Left hindlimb (tissue), 1 donor: ENCODE measurements at regions not wholly inside any gene's neighbourhood (a gene's known extent, or its start where the extent isn't known, plus 50 kb on each side); places are given as distances from the start of the nearest gene placed in this dataset.
"Not testable (repeated sequence)": the region's sequence is repeated elsewhere in the genome, so short reads cannot be mapped to it uniquely, and the experiment has no call there.

Experiments used
- DNase-seq: peaks from one replicate; pipeline ENCODE4 v3.0.0-alpha.2; 2018

DNA sequence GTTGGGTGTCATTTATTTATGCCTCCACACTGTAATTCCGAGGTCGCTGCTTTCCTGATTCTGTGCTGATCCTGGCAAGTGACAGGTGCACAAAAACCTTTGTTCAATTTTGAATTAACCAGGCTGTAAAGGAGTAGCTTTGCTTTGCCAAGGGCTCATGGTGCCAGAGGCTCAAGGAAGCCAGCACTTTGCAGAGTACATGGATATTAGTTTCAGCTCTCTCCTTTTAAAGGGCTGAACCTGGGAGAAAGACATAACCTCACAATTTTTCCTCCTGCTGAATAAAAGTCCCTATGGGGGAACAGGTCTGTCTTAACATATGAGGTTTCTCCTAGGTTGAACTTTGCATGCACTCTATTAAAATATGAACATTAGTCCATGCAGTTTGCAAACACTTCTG is 227.6 kb upstream of the WSB1 start:
- no peak for DNase-seq

GRCh38 chr17:27069842-27070508 is 223.9 kb upstream of the WSB1 start:
- DNase-seq, result no peak

- no peak for DNase-seq
Measured at GRCh38 chr17:27070836-27071235, 223.1 kb upstream of the WSB1 start.

DNA sequence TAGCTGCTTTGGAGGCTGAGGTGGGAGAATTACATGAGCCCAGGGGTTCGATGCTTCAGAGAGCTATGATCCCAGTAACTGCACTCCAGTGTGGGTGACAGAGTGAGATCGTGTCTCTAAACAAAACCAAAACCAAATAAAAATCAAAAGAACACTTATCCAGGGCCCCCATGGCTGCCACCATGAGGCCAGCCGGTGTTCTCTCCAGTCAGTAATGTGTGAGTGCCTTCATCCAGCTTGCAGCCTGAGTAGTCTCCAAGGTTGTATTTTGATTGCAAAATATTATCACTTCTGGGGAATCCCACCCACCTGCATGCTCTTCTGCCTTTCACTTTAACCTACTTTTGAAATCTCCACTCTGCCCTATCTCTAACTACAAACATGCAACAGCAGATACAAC is 221.0 kb upstream of the WSB1 start:
- DNase-seq, result no peak

DNA sequence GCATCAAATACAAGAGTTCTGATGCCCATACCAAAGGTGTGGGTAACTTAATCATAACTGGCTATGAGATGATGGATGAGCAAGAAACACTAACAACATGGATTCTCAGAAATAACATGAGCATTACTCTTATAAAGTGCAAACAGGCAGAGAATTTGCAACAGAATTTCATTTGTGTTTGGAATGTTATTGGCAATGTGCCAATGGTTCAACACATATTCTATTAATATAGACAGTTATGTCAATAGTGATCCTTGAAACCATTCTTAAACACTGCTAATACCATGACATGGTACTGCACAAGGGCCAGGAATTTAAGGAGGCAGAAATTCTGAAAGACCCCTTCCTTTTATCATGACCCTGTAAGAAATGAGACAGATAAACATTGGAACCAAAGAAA is 217.1 kb upstream of the WSB1 start:
- DNase-seq, result no peak

DNA sequence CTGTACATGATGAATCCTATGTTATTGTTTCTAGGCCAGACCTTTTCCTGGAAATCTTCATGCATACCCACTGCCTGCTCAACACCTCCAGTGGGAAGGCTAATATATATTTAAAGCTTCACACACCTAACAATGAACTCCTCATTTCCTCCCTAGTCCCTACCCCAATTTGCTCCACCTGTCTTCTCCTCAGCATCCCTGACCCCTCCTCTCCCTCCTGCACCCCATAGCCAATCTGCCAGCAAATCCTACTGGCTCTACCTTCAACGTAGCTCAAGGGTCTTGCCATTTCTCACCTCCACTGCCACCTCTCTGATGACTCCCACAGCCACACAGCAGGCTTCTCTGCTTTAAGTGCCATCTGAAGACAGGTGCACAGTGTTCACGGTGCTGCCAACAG is 215.6 kb upstream of the WSB1 start:
- DNase-seq, result no peak

- no peak for DNase-seq
Measured at GRCh38 chr17:27079660-27080059, 214.3 kb upstream of the WSB1 start.

GRCh38 chr17:27081002-27081638 is 212.8 kb upstream of the WSB1 start:
- DNase-seq, result no peak

DNA sequence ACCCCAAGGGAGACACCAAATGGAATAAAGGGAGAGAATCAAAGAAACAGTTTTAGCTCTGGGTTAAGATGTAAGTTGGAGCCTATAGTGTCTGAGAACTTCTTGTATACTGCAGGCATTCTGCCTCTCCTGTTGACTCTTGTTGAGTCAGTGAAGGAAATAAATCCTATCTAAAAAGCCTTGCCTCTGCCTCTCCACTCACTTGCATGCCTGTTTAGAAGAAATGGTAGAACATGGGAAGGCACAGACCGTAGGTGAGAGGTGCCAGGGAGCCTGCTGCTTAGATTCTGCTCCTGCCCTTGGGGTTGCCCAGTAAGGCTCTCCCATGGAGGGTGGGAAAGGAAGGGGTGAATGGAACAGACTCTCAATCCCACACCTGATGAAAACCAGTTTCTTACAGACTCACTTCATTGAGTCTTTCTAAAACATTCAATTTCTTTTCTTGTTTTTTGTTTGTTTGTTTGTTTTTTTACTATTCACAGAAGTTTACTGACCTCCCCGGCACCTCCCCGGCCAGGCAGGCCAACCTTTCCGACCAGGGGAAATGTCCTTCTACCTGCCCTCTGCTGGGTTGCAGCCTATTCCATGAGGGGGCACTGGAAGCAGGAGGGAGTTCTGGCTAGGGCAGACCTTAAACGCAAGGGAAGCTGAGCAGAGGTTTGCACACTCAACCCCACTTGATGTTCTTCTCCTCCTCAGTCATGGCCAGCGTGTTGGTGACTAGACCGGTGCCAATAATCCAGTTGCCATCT is 211.7 kb upstream of the WSB1 start:
- no peak for DNase-seq

DNA sequence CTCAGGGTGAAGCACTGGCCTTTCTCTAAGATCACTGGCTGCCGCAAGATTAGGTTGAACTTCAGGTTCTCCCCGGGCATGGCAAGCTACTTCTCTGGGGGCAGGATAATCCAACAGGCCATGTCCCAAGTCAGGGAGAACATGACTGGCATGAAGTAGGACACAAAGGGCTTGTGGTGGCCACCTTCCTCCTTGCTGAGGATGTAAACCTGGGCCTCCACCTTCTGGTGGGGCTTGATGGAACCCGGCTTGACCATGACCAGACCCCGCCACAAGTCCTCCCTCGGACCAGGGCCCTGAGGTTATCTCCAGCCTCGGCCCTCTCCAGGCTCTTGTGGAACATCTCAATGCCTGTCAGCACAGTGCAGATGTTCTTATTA is 211.1 kb upstream of the WSB1 start:
- DNase-seq, result no peak

DNA sequence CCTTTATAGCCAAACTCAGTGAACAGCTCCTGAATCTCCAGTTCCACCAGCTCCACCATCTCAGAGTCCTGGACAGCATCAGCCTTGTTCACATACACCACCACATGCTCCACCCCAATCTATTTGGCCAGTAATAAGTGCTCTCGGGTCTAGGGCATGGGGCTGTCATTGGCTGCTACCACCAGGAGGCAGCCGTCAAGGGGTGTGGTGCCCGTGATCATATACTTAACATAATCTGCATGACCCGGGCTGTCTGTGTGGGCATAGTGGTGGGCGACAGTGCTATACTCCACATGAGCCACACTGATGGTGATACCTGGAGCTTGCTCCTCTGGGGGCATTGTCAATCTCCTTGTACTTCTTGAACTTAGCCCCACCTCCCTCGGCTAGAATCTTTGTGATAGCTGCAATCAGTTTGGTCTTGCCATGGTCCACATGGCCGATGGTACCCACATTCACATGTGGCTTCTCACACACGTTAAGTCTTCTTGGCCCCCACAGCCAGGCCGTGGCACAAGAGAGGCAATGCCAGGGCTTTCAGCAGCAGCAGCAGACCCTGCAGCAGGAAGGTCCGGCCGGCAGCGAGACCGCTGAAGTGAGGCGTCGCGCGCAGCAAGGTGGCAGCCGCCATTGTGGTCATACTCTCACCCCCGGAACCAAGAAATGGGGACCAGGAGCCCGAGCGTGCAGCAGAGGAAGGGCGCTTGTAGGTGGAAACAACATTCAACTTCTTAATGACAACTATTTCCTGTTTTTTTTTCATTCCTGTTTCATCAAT is 210.3 kb upstream of the WSB1 start:
- no peak for DNase-seq

DNA sequence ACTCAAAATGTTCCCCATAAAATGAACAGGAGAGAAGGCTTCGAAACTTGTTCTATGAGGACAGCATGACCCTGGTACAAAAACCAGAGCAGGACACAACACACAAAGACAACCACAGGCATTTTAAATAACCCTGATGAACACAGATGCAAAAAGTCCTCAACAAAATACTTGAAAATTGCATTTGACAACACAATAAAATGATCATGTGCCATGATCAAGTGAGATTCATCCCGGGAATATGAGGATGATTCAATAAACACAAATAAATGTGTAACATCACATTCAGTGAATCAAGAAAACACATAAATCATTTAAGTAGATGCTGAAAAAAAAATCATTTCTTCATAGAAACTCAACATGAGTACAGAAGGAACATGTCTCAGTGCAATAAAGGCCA is 208.4 kb upstream of the WSB1 start:
- no peak for DNase-seq

DNA sequence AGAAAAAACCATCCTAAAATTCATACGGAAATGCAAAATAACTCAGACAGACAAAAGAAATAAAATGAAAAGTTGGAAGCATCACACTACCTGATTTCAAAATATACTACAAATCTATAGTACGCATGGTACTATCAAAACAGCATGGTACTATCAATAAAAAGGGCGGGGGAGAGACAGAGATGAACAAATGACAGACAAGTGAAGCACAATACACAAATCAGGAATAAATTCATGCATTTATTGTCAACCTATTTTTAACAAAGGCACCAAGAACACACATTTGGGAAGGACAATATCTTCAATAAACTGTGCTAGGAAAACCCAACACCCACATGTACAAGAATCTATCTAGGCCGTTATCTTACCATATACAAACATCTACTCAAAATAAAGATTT is 207.4 kb upstream of the WSB1 start:
- no peak for DNase-seq

GRCh38 chr17:27087935-27088766 is 205.8 kb upstream of the WSB1 start:
- DNase-seq, result no peak

GRCh38 chr17:27088767-27089078 is 205.2 kb upstream of the WSB1 start:
- DNase-seq, result no peak

DNA sequence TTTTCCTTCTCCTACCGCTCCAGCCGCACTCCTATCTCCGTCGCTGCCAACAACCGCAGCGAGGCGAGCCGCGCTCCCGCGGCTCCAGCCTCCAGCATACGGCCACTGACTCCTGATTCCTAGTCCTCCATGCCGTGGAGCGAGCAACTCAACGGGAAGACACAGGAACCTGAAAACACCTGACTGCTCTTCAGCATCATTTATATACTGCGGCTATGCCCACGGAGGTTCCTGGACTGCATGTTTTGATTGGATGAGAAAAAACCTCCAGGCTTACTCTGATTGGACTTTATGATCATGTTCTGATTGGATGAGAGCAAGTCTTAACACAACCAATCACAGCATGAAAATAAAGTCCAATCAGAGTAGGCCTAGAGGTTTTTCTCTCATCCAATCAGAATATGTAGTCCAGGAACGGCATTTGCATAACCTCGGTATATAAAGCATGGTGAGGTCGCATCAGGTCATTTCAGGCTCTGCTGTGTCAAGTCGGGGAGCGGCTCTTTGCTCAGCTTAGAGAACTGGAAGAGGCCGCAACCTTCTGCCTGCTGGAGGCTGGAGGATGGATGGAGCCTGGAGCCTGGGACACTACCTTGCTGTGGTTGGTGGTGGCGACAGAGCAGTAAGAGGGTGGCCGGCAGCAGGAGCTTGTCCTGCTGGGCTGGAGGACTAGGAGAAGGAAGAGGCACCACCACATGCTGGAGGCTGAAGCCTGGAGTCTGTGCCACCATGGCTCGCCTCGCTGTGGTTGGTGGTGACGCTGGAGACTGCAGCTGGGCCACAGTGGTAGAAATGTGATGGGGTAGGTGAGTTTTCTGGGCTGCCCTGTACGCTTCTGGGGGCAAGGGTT is 204.6 kb upstream of the WSB1 start:
- DNase-seq, result not testable (repeated sequence)

DNA sequence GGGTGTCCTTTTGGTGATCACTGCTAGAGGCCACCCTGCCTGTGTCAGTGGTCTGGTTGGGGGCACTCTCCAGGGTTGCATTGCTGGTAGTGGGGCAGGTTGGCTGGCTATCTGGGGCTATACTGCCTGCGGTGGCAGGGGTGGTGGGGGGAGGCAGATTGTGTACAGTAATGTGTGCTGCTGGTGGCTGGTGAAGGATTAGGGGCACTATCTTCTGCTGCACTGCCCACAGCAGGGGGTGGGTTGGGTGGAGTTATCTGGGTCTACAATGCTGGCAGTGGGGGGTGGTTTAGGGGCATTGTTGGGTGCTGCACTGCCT is 204.0 kb upstream of the WSB1 start:
- DNase-seq, result no peak

DNA sequence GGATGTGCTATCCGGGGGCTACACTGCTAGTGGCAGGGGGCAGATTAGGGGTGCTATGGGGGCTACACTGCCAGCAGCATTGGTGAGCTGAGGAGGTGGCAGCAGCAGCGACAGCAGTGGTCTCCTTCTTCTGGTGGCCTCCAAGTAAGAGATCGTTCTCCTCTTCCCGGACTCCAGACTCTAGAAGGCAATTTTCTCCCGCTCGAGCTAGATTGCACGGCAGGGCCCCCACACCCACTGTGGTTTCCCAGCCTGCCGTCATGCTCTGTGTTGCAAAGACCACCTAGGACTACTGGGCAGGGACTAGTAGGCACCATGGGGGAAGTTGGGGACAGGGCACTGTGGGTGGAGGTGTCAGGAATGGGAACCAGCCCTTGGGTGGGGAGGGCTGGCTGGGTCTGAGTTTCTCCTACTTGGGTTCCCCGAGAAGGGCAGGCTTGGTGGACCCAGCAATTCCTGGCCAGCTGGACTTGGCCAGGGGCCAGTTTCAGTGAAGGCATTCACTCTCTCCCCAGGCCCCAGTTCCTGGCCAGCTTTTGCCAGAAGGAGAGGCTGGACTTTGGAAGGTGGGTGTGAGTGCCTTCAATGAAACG is 203.4 kb upstream of the WSB1 start:
- not testable (repeated sequence) for DNase-seq

DNA sequence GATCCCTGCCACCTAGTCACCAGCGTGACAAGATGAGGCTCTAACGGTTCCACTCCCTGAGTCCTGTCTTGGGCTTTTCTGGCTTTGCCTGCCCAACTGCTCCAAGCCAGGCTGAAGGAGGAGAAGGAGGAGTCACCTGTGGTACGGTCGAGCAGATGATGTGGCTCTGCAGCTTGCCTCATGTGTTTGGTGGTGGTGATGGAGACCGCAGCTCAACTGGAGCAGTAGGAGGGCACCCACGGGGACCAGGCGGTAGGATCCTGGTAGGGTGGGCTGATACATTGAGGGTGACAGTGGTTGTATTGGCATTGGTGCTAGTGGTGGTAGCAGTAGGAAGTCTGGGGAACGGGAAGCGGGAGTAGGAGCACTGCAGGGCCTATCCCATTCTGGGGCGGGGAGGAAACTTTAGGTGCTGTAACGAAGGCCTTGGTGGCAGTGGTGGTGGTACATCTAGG is 202.8 kb upstream of the WSB1 start:
- DNase-seq, result no peak

- DNase-seq, result not testable (repeated sequence)
Measured at GRCh38 chr17:27094179-27094578, 199.7 kb upstream of the WSB1 start.

- not testable (repeated sequence) for DNase-seq
Measured at GRCh38 chr17:27095821-27096220, 198.1 kb upstream of the WSB1 start.
